ENCODE measurements at regions not wholly inside any gene's neighbourhood (a gene's known extent, or its start where the extent isn't known, plus 50 kb on each side); places are given as distances from the start of the nearest gene placed in this dataset.

GRCh38 chr1:219374636-219375035 lies 201.0 kb downstream of the LYPLAL1 start:
- H3K4me3 ChIP-seq, result no peak overlapping the region
- no peak for TF ChIP-seq EP300 (IDR thresholded peaks at IDR 0.05)
- no peak for TF ChIP-seq POLR2A (IDR thresholded peaks at IDR 0.05)
- no peak for TF ChIP-seq CTCF (IDR thresholded peaks at IDR 0.05)
- H3K4me1 ChIP-seq (ENCODE audit: insufficient read depth), result no peaks in the 10 kb centered on the region
- H3K27ac ChIP-seq, result no peak overlapping the region
- no peaks in the 10 kb centered on the region for H3K9me3 ChIP-seq
- 57 to 66% (median 57%) methylated on average over 4 of the region's 4 CpGs for WGBS, 3 donors
- H3K27me3 ChIP-seq, result no peaks in the 10 kb centered on the region
- intact Hi-C loops (cut with DNase I), result no loop called here
- DNase-seq, result no peak
- no peaks in the 10 kb centered on the region for H3K36me3 ChIP-seq

- H3K9me3 ChIP-seq, result no peaks in the 10 kb centered on the region
- no peak overlapping the region for H3K27ac ChIP-seq
- H3K36me3 ChIP-seq, result no peaks in the 10 kb centered on the region
- no peak for DNase-seq
- no peak overlapping the region for H3K4me3 ChIP-seq
- H3K4me1 ChIP-seq (ENCODE audit: insufficient read depth), result no peaks in the 10 kb centered on the region
- intact Hi-C loops (cut with DNase I), result no loop called here
- TF ChIP-seq EP300 (IDR thresholded peaks at IDR 0.05), result no peak
- no peak for TF ChIP-seq CTCF (IDR thresholded peaks at IDR 0.05)
- no peak for TF ChIP-seq POLR2A (IDR thresholded peaks at IDR 0.05)
- WGBS, 3 donors, result 18 to 27% (median 27%) methylated on average over 5 of the region's 5 CpGs
- H3K27me3 ChIP-seq, result no peaks in the 10 kb centered on the region
Observed at GRCh38 chr1:219374046-219374566, 200.4 kb downstream of the LYPLAL1 start.

GRCh38 chr1:219373616-219373935 lies 199.9 kb downstream of the LYPLAL1 start:
- H3K36me3 ChIP-seq, result no peaks in the 10 kb centered on the region
- H3K27ac ChIP-seq, result no peak overlapping the region
- 90 to 95% (median 95%) methylated on average over 1 of the region's 1 CpG for WGBS, 3 donors
- intact Hi-C loops (cut with DNase I), result no loop called here
- DNase-seq, result no peak
- TF ChIP-seq EP300 (IDR thresholded peaks at IDR 0.05), result no peak
- TF ChIP-seq POLR2A (IDR thresholded peaks at IDR 0.05), result no peak
- no peak for TF ChIP-seq CTCF (IDR thresholded peaks at IDR 0.05)
- H3K4me1 ChIP-seq (ENCODE audit: insufficient read depth), result no peaks in the 10 kb centered on the region
- no peak overlapping the region for H3K4me3 ChIP-seq
- no peaks in the 10 kb centered on the region for H3K27me3 ChIP-seq
- no peaks in the 10 kb centered on the region for H3K9me3 ChIP-seq

DNA sequence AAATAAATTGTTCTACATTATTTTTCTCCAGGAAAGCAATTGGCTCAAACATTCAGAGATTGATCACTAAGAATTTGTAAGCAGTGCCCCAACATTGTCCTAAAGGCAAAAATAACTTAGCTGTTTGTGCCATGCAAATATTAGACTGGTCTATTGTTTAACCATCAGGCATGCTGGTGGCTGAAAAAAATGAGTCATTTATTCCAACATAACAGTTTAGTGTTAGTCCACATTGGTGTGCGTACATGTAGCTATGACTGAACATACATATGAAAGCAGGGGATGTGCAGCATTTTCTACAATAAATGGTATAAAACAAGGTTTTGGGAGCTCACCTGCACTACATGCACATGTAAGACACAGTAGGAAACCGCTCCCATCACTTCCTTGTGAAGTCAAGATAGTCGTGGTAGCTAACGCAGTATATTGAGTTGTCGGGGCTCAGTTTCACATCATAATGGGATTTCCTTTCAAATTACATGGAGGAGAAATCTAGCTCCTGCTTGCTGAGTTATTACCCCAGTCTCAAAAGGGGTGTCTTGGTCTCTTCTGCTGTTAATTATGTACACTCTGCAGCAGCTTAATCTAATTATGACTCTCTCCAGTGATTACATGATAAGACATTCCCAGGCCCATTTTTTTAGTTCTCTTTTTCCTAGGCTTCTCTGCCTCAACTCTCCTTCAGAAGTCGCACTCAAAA lies 199.4 kb downstream of the LYPLAL1 start:
- H3K27me3 ChIP-seq, result no peaks in the 10 kb centered on the region
- no peak for DNase-seq
- H3K9me3 ChIP-seq, result no peaks in the 10 kb centered on the region
- intact Hi-C loops (cut with DNase I), result no loop called here
- H3K4me1 ChIP-seq (ENCODE audit: insufficient read depth), result no peaks in the 10 kb centered on the region
- H3K27ac ChIP-seq, result no peak overlapping the region
- no peaks in the 10 kb centered on the region for H3K36me3 ChIP-seq
- TF ChIP-seq CTCF (IDR thresholded peaks at IDR 0.05) (no peak), POLR2A (IDR thresholded peaks at IDR 0.05) (no peak), EP300 (IDR thresholded peaks at IDR 0.05) (no peak)
- no peak overlapping the region for H3K4me3 ChIP-seq
- WGBS, 3 donors, result 90 to 96% (median 96%) methylated on average over 6 of the region's 6 CpGs
